GM13976 (cell line): ENCODE measurements at regions not wholly inside any gene's neighbourhood (a gene's known extent, or its start where the extent isn't known, plus 50 kb on each side); places are given as distances from the start of the nearest gene placed in this dataset.

Experiments
- DNase-seq: peaks from one replicate; pipeline ENCODE4 v3.0.0; 2012; ENCODE audit warnings: low spot score
- CTCF ChIP-seq: IDR thresholded peaks from 2 replicates; pipeline ENCODE4 v1.5.1; 2012; ENCODE audit warnings: borderline replicate concordance, mild to moderate bottlenecking; ENCODE audit not compliant: insufficient read depth; ENCODE audit errors: extremely low read depth, missing control alignments, control extremely low read depth
- in situ Hi-C: fragments of 300-500 bp; cut with MboI; formaldehyde crosslinking; loops from one replicate; pipeline ENCODE4 v1.12.0; 2022; ENCODE audit warnings: low sequenced_read_pairs, mixed read lengths, inconsistent platforms; ENCODE audit not compliant: unreplicated experiment

GRCh38 chr12:75666126-75666938, 154.9 kb upstream of the KRR1 start:
- in situ Hi-C loops = no loop called here
- no peak for TF ChIP-seq CTCF
- no peak for DNase-seq

- no peak for DNase-seq
- in situ Hi-C loops = no loop called here
- TF ChIP-seq CTCF = no peak
Observed at GRCh38 chr12:75665216-75665615, 153.8 kb upstream of the KRR1 start.

GRCh38 chr12:75662511-75663159, 151.2 kb upstream of the KRR1 start:
- in situ Hi-C loops = no loop called here
- no peak for TF ChIP-seq CTCF
- DNase-seq = no peak

- in situ Hi-C loops = no loop called here
- TF ChIP-seq CTCF = no peak
- DNase-seq = no peak
Observed at GRCh38 chr12:75661908-75662307, 150.5 kb upstream of the KRR1 start.

GRCh38 chr12:75660805-75661404, 149.5 kb upstream of the KRR1 start:
- in situ Hi-C loops = no loop called here
- no peak for DNase-seq
- no peak for TF ChIP-seq CTCF

GRCh38 chr12:75660107-75660530, 148.7 kb upstream of the KRR1 start:
- TF ChIP-seq CTCF = no peak
- in situ Hi-C loops = no loop called here
- DNase-seq = no peak
